CD4-positive, alpha-beta T cell treated with Interleukin-6 for 4 hours (primary cell): ENCODE measurements at regions not wholly inside any gene's neighbourhood (a gene's known extent, or its start where the extent isn't known, plus 50 kb on each side); places are given as distances from the start of the nearest gene placed in this dataset.
"Not testable (repeated sequence)": the region's sequence is repeated elsewhere in the genome, so short reads cannot be mapped to it uniquely, and the experiment has no call there.

Source experiments
- DNase-seq: peaks from one replicate; pipeline ENCODE4 v3.0.0-alpha.2; 2020; ENCODE audit warnings: mixed read lengths

DNA sequence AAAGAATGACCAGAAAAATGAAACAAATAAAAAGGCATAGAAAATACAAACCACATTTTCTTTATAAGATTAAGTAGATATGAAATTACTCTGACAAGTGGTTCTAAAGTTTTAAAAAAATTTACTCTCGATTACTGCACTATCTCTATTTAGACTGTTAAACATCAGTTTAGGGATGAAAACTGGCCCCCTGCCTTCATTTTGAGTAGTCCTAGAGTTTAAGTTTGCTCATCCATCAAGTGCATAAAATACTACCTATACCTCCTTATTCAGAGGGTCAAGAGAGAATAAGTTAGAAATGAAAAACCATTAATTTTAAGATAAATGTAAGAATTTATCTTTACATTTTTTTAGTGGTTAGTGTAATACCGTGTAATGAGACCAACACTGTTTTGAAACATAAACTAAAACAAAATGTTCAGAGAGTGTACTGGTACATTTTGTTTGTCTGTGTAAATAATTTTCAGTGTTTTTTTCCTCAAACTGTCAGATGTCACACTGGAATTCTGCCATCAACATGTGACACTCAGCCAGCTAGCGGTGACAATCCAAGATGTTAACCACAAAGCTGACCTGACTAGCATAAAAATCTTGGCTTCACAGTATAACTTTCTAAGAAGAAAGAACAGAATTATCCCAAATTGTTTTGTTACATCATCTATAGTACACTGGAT is 184.8 kb upstream of the PCDH20 start:
- no peak for DNase-seq

DNA sequence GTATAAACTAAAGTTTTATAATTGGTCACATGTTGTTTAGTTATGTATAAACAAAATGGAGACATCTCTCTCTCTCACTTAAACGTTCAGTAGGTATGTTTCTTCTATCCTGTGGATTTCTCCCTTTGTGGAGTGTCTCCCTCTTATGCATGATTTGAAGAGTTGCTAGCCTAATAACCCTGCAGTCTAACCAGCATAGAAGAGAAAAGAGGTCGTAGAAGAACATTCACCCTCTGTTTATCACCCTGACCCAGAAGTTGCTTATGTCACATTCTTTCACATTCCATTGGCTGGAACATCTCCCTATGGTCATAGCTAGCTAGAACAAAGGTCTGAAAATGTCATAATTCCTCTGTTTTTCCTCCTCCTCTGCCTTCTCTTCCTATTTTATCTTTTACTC is 176.8 kb upstream of the PCDH20 start:
- DNase-seq = no peak

DNA sequence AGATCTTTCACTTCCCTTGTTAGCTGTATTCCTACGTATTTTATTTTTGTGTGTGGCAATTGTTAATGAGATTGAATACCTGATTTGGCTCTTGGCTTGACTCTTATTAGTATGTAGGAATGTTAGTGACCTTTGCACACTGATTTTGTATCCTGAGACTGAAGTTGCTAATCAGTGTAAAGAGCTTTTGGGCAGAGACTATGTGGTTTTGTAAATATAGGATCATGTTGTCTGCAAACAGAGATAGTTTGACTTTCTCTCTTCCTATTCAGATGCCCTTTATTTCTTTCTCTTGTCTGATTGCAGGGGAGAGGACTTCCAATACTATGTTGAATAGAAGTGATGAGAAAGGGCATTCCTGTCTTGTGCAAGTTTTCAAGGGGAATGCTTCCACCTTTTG is 160.3 kb upstream of the PCDH20 start:
- no peak for DNase-seq

DNA sequence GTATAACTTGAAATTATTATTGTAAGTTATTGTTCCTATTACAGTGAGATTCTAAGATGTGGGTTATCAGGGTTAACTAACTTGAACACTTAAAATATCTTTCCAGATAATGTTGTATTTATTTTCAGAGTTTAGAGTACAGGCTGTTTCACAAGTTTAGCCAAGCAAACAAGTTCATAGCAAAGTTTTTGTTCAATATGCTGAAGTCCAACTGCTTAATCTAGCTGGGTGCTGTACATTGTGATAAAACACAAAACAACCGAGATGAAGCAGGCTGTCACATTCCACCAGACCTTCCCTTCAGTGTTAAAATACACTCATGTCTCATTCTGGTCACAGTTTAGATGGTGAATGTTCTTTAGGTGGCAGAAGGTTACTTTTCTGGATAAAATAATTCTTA is 148.0 kb upstream of the PCDH20 start:
- DNase-seq = no peak

DNA sequence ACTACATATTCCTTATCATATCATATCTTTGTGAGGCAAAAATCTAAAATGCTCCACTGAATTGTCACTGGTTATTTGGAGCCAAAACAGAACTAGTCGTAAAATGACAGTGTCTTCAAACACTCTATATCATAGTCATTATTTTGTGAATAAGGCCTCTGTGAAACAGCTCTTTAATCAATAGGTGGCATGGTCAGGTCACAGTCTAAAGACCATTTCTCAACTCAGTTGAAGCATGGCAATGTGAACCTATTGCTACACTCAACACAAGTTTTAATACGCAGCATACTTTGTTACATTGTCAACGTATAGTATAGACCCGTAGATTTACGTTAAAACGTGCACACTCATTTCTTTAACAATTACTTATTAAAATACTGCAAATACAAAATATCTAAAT is 131.3 kb upstream of the PCDH20 start:
- DNase-seq = no peak

DNA sequence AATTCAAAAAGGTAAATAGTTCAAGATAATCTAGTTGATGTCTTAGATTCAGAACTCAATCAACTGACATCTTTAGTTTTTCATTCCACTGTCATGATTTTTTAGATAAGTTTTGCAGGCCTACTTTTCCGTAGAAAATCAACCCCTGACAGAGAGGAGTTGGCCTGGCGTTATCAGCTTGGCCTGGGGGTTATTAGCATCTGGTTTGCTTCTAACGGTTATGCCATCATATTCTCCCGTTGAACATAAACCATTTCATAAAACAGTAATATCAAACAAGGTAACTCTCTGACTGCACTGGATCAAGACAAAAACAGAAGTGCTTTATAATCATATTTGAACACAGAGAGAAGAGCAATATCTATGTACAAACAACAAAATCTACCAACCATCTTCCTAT is 130.8 kb upstream of the PCDH20 start:
- no peak for DNase-seq

DNA sequence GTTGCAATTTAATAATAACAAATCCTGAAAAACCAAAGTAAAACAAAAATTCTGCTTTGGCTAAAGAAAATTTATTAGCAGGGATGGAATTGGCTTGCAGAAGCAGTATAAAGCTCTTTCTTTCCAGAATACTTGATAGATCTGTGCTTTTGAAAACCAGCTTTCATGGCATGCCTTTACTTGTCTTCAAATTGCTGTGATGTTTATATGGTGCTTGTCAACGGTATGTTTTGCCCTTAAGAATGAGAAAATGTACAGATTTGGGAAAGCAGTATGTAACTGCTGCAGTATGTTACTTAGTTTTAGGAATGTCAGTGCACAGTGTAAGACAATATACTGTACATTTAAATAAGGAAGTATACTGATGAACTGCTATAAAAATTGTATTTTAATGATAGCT is 120.8 kb upstream of the PCDH20 start:
- no peak for DNase-seq

DNA sequence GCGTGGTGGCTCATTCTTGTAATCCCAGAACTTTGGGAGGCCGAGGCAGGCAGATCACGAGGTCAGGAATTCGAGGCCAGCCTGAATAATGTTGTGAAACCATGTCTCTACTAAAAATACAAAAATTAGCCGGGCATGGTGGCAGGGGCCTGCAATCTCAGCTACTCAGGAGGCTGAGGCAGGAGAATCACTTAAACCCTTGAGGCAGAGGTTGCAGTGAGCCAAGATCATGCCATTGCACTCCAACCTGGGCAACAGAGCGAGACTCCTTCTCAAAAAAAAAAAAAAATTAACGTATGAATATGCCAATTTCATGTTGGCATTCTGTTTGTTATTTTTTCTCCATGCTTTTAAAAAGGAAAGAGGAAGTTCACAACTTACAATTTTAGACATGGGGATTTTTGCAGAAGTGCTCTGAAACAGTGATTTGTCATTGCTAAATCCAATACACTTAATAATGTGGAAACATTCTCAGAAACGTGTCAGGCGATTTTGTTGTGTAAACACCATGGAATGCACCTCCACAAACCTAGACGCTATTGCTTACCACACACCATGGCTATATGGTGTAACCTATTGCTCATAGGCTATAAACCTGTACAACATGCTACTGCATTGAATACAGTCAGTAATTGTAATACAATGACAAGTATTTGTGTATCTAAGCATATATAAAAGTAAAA is 115.9 kb upstream of the PCDH20 start:
- no peak for DNase-seq

DNA sequence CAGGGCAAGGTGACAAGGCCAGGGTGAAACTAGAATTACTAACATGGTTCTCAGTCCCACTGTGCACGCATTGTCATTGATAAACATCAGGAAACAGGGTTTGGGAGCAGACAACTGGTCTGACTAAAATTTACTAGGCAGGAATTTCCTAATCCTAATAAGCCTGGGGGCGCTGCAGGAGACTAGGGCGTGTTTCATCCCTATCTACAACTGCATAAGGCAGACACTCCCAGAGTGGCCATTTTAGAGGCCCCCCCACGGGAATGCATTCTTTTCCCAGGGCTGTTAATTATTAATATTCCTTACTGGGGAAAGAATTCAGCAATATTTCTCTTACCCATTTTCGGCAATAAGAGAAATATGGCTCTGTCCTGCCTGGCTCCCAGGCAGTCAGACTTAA is 103.6 kb upstream of the PCDH20 start:
- not testable (repeated sequence) for DNase-seq

DNA sequence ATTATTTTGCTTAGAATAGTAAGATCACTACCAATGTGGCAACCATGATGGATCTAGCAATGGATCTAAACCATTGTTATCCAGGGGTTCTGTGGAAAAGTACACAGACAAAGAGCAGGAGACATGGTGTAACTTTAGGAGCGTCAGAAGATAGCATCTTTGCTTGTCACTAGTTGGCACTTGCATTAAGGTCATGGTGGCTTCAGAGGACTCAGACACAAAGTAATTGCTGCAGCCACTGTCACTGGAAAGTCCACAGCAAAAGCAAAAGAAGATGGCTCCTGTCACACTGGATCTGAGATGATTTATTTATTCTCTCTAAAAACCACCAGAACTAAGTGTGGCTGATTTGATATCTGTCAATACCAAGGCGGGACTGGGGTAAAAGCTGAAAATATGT is 93.3 kb upstream of the PCDH20 start:
- DNase-seq = no peak

DNA sequence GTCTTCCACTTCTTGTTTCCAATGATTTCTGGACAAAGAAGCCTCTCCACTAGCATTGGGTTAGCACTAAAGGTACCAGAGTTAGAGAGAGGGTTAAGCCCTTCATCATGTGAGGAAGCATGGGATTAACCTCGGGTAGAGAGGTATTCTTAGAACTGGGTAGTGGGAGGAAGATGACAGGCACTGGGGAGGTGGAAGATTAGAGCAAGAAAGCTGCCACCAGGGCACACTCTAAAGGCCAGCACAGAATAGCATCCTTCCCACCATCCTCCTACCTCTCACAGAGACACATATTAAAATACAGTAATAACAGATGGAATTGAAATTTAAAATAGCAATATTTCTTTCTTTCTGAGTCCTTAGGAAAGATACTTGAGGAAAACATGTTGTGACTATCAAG is 84.5 kb upstream of the PCDH20 start:
- DNase-seq = no peak

DNA sequence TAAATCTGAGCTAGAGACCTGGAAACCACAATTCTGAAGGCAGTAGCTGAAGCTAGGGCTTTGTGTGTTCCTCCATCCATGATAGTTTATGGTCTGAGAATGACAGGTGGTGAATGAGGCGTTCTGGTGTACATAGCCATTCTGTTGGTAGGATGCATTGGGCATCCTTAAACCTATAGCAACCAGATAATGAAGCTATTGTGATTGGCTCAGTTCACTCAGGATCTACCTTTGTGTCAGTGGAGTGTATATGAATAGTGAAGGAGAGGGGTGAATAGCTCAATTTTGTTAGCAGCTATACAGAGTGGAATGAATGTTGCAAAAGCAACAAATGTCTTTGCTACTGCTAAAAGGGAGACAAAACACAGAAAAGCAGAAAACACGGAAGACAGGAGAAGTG is 80.0 kb upstream of the PCDH20 start:
- no peak for DNase-seq

DNA sequence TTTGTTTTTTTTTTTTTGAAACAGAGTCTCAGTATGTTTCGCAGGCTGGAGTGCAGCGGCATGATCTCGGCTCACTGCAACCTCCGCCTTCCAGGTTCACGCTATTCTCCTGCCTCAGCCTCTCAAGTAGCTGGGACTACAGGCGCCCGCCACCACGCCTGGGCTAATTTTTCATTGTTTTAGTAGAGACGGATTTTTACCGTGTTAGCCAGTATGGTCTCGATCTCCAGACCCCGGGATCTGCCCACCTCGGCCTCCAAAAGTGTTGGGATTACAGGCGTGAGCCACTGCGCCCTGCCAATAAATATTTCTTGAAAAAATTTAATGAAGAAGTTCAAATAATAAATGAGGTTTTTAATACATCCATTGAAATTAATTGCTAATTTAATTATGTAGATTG is 77.9 kb upstream of the PCDH20 start:
- not testable (repeated sequence) for DNase-seq

DNA sequence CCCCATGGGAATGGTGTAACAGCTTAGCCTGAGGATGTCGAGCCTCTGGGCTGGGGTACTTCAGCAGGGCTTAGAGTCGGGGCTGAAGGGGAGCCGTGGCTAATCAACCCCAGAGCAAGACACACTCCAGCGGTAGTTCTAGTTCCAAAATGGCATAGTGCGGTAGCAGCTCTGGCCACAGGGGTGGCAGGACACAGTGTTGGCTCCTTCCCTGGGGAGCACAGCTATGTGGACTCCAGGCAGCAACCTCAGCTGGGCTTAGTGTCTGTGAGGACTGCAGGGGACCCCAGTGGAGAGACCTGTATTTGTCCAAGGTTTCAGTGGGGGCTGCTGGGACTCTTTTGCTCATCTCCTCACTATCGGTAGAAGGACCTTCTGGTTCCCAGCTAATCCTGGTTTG is 70.8 kb upstream of the PCDH20 start:
- no peak for DNase-seq

DNA sequence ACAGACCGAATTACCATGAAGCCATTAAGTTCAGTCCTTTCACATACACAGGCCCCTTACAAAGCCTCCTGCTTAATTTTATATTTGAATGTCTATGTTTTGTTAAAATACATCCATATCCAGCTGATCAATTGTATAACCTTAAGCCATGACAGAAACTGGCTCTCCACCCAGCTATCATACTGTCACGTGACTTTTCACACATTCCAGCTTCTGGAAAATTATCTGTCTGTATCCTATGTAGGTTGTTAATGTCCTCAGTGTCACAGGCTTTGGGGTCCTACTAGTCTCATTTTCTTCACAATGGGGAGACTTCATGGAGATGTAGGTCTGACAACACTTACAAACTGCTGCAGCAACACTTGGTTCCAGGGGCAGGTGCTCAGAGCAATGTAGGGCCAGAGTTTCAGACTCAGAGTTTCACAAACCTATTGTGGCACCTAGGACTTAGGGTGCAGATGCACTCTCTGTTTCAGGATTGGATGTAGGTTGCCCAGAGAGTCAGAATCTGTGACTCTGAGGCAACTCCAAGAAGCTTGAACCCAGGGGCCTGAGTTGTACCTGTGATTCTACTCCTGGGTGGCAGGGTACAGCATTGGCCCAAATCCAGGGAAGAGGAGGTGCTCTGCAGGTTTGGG is 69.6 kb upstream of the PCDH20 start:
- DNase-seq = no peak

DNA sequence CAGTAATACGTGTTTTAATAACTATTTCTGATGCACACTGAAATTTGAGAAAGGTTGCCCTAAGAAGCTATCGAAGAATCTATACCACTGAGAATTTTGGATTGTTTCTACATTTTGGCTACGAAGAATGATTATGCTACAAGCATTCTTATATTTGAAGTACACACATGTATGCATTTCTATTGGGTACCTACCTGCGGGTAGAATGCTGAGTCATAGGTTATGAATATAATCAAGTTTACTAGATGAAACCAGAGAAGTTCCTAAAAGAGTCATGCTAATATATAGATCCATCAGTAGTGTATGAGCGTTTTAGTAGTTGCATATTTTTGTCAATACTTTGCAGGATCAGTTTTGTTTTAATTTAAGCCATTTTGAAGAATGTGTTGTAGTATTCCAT is 62.0 kb upstream of the PCDH20 start:
- DNase-seq = no peak

DNA sequence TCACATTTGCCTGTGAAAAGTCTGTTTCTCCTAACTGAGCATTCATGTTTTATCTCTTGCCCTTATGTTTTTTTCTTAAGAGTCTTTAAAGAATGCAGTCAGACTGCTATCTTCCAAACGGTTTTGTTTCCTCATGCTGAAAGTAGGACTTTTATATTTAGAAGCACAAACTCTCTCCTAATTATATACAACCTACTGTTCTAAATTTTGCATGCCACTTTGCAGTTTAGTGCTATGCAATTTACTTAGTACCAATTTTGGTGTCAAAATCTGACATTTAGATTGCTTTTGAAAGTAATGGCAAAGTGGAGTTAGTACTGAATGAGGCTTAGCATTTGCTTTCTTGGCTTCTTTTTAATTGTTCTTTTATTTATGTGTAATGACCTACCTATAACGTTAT is 55.1 kb upstream of the PCDH20 start:
- DNase-seq = no peak

DNA sequence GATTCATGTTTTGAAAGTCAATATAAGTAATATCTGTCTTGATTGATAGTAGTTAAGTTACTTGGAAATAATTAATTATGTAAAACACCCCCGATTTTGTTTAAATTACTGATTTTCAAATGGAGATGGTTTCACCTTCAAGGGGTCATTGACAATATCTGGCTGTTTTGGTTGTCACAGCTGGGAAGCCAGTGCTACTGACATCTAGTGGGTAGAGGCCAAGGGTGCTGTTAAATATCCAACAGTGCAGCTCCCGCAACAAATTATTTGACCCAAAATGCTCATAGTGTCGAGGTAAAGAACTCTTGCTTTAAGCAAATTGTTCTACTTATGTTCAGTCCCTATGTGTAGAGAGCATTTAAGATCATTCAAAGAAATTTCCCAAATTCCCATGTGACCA is 50.6 kb upstream of the PCDH20 start:
- no peak for DNase-seq
